ENCODE measurements at regions not wholly inside any gene's neighbourhood (a gene's known extent, or its start where the extent isn't known, plus 50 kb on each side); places are given as distances from the start of the nearest gene placed in this dataset.

DNA sequence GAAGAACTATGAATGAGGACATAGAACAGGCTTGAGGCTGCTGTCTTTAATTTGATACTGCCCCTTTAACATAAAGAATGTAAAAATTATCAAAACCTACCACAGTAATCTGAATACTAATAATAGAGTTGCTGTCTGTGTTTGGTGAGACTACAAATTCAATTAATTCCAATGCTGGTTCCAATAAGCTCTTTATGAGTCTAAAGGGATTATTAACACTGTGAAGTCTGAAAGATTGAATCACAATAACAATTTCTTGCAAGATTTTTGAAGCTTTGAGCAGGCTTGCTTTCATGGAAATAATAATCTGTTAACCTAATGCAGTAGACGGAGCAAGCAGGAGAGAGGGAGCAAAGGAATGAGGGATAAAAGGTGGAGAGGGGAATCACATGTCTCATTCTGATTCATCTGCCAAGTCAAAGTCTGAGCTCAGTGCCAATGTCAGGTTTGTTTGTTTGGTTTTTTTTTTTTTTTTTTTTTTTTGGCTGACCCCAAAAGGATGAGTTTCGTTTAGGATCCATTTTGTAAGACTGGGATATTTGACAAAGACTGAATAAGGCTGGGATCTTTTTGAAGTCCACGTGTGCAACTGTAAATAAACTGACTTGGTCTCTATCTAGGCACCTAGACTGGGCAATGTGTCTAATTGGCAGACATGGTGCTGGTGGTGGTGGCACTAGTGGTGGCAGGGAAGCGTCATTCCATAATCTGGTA lies 211.6 kb downstream of the RNF144B start:
- TF ChIP-seq, protein P1, sequence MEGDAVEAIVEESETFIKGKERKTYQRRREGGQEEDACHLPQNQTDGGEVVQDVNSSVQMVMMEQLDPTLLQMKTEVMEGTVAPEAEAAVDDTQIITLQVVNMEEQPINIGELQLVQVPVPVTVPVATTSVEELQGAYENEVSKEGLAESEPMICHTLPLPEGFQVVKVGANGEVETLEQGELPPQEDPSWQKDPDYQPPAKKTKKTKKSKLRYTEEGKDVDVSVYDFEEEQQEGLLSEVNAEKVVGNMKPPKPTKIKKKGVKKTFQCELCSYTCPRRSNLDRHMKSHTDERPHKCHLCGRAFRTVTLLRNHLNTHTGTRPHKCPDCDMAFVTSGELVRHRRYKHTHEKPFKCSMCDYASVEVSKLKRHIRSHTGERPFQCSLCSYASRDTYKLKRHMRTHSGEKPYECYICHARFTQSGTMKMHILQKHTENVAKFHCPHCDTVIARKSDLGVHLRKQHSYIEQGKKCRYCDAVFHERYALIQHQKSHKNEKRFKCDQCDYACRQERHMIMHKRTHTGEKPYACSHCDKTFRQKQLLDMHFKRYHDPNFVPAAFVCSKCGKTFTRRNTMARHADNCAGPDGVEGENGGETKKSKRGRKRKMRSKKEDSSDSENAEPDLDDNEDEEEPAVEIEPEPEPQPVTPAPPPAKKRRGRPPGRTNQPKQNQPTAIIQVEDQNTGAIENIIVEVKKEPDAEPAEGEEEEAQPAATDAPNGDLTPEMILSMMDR (IDR thresholded peaks at IDR 0.05; ENCODE audit: poor library complexity, severe bottlenecking): no peak
- no peaks in the 10 kb centered on the region for H3K9me3 ChIP-seq (ENCODE audit: severe bottlenecking)
- ATAC-seq (ENCODE audit: low read depth): no peak

DNA sequence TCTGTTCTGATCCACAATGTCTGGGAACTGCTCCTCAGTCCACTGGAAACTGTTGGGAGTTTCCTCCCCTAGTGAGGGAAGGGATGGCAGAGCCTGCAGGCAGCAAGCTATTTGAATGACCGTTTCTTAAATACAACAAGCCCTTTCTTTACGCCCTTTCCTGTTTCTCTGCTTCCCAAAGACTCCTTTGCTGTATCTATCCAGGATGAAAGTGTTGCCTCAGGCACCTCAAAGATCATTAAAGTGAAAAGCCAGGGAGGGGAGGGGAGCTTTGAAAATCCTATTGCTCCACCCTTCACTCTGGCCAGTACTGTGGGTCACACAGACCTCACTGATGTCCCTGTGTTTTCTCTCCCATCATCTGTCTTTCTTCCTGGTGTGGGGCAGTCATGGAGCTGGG lies 213.1 kb downstream of the RNF144B start:
- Histone ChIP-seq H3K9me3 (ENCODE audit: severe bottlenecking) (no peaks in the 10 kb centered on the region), H3K27me3 (ENCODE audit: insufficient read depth, poor library complexity, severe bottlenecking) (no peaks in the 10 kb centered on the region), H3K4me1 (ENCODE audit: insufficient read depth, poor library complexity, severe bottlenecking) (no peaks in the 10 kb centered on the region), H3K27ac (ENCODE audit: poor library complexity, severe bottlenecking) (no peak overlapping the region), H3K36me3 (ENCODE audit: low read depth) (no peaks in the 10 kb centered on the region), H3K4me3 (ENCODE audit: severe bottlenecking) (no peak overlapping the region)
- no peak for DNase-seq (ENCODE audit: low spot score)
- ATAC-seq (ENCODE audit: low read depth): no peak
- TF ChIP-seq, protein P1 (IDR thresholded peaks at IDR 0.05; ENCODE audit: poor library complexity, severe bottlenecking): no peak

More for the DNA sequence above, 211.6 kb downstream of the RNF144B start:
- Histone ChIP-seq H3K27me3 (ENCODE audit: insufficient read depth, poor library complexity, severe bottlenecking) (no peaks in the 10 kb centered on the region), H3K27ac (ENCODE audit: poor library complexity, severe bottlenecking) (no peak overlapping the region), H3K4me1 (ENCODE audit: insufficient read depth, poor library complexity, severe bottlenecking) (no peaks in the 10 kb centered on the region), H3K4me3 (ENCODE audit: severe bottlenecking) (no peak overlapping the region), H3K36me3 (ENCODE audit: low read depth) (no peaks in the 10 kb centered on the region)
- DNase-seq (ENCODE audit: low spot score): no peak

DNA sequence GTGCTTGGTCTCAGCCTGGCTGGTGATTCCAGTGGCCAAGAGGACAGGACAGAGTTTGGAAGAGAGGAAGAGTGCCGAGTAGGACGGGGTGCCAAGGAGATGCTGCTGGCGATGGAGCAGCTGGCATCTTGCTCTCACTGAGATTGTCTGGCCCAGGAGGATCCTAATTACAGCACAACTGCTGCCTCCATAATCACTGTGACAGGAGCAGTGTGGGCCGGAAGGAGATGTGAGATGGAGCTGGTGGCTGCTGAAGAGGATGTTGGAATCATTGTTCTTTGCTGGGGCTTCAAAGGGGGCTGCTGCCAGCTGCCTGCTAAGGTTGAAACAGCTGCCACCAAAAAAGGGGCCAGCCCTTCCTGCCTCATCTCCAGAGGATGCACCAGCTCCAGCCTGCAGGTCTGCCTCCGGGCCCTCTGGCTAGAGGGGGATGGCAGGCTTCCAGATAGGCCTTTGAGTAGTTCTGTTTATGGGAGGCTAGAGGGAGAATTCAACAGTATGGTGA lies 214.4 kb downstream of the RNF144B start:
- Histone ChIP-seq H3K27ac (ENCODE audit: poor library complexity, severe bottlenecking) (no peak overlapping the region), H3K27me3 (ENCODE audit: insufficient read depth, poor library complexity, severe bottlenecking) (peaks cover 3% of the 10 kb centered on the region), H3K4me3 (ENCODE audit: severe bottlenecking) (no peak overlapping the region), H3K4me1 (ENCODE audit: insufficient read depth, poor library complexity, severe bottlenecking) (no peaks in the 10 kb centered on the region), H3K9me3 (ENCODE audit: severe bottlenecking) (no peaks in the 10 kb centered on the region), H3K36me3 (ENCODE audit: low read depth) (no peaks in the 10 kb centered on the region)
- ATAC-seq (ENCODE audit: low read depth) (no peak), DNase-seq (ENCODE audit: low spot score) (no peak)
- TF ChIP-seq, protein P1 (IDR thresholded peaks at IDR 0.05; ENCODE audit: poor library complexity, severe bottlenecking): no peak

DNA sequence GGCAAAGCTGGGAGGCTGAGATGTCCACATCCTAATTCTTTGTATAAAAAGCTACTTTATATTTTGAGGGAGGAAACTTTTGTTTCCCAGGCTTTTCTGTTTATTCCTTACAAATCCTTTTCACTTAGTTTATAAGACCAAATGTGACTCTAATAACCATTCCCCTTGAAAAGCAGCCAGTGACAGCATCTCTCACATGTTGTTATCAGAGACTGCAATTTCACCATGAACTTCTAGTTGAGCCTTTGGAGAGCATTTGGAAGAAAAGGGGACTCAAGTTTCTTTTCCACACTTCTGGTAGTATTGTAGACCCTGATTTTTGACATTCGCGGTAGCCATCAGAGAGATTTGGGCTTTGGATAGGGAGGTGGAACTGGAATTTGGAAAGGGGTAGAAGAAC lies 215.8 kb downstream of the RNF144B start:
- no peaks in the 10 kb centered on the region for H3K9me3 ChIP-seq (ENCODE audit: severe bottlenecking)
- ATAC-seq (ENCODE audit: low read depth) (no peak), DNase-seq (ENCODE audit: low spot score) (no peak)
- H3K27me3 ChIP-seq (ENCODE audit: insufficient read depth, poor library complexity, severe bottlenecking): peaks cover 5% of the 10 kb centered on the region
- no peak overlapping the region for H3K4me3 ChIP-seq (ENCODE audit: severe bottlenecking)
- no peaks in the 10 kb centered on the region for H3K4me1 ChIP-seq (ENCODE audit: insufficient read depth, poor library complexity, severe bottlenecking)
- H3K27ac ChIP-seq (ENCODE audit: poor library complexity, severe bottlenecking): no peak overlapping the region
- TF ChIP-seq, protein P1 (IDR thresholded peaks at IDR 0.05; ENCODE audit: poor library complexity, severe bottlenecking): no peak
- H3K36me3 ChIP-seq (ENCODE audit: low read depth): no peaks in the 10 kb centered on the region

DNA sequence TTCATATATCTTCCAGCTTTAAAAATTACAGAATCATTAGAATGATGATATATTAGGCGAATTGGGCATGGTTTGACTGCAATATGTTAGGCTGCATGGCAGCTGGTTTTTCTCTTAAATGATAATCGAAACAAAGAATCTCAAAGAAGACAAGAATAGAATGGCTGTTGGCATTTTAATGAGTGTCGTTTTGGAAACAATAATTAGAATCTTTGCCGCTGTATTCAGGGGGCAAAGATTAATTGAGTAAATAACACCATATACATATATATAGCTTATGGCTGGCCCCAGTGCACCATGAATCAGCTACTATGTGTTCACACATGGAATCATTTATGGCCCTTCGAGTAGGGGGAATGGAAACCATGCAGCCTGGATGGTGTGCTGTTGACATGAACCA lies 216.2 kb downstream of the RNF144B start:
- Histone ChIP-seq H3K36me3 (ENCODE audit: low read depth) (no peaks in the 10 kb centered on the region), H3K4me1 (ENCODE audit: insufficient read depth, poor library complexity, severe bottlenecking) (no peaks in the 10 kb centered on the region), H3K27me3 (ENCODE audit: insufficient read depth, poor library complexity, severe bottlenecking) (peaks cover 5% of the 10 kb centered on the region), H3K27ac (ENCODE audit: poor library complexity, severe bottlenecking) (no peak overlapping the region), H3K4me3 (ENCODE audit: severe bottlenecking) (no peak overlapping the region), H3K9me3 (ENCODE audit: severe bottlenecking) (no peaks in the 10 kb centered on the region)
- no peak for DNase-seq (ENCODE audit: low spot score)
- ATAC-seq (ENCODE audit: low read depth): no peak
- TF ChIP-seq, protein P1 (IDR thresholded peaks at IDR 0.05; ENCODE audit: poor library complexity, severe bottlenecking): no peak

Measured in RWPE2 (cell line).